GM21825 (cell line): ENCODE measurements at regions not wholly inside any gene's neighbourhood (a gene's known extent, or its start where the extent isn't known, plus 50 kb on each side); places are given as distances from the start of the nearest gene placed in this dataset.

ENCODE experiments used
- ATAC-seq: cut with Tn5 transposase; IDR thresholded peaks from one replicate; pipeline ENCODE4 v1.9.1; 2021; ENCODE audit warnings: mild to moderate bottlenecking, moderate library complexity; ENCODE audit not compliant: unreplicated experiment

GRCh38 chr16:14337303-14338191 is 266.4 kb downstream of the MRTFB start:
- ATAC-seq: no peak

GRCh38 chr16:14335297-14335696 is 264.2 kb downstream of the MRTFB start:
- ATAC-seq: no peak

DNA sequence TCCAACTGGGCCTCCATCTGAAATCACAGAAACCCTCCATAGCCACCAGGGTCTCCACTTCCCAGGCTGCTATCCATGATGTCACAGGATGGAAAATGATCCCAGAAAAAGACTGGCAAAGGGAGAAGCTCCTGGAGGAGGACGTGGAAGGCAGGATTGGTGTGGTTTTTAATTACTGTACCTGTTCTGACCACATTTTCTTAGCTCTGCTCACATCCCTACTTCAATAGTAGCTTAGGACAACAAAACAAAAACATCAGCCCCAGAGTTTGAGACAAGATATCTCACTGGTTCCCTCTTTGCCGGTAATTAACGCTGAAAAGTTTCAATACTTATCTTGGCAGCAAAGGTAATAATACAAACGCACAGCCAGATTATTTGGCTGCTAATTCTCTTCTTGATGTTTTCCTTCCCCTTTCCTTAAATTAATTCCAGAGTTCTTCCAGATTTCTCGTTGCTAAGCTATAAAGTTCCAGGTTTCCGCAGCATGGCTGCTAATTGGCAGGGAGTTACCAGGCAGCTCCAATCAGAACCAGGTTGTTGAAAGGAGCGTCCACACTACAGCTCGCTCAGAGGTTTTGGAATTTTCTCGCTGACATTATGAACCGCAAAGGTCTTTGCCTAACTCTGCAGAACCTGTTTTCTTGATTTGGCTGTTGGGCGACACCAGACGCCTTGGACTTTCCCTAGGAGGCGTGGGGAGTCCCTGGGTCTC is 263.4 kb downstream of the MRTFB start:
- no peak for ATAC-seq

- ATAC-seq: no peak
Measured at GRCh38 chr16:14333361-14333760, 262.2 kb downstream of the MRTFB start.

- ATAC-seq: no peak
Measured at GRCh38 chr16:14331020-14331419, 259.9 kb downstream of the MRTFB start.

- no peak for ATAC-seq
Measured at GRCh38 chr16:14329727-14330350, 258.7 kb downstream of the MRTFB start.

- no peak for ATAC-seq
Measured at GRCh38 chr16:14325502-14326401, 254.6 kb downstream of the MRTFB start.

- no peak for ATAC-seq
Measured at GRCh38 chr16:14324581-14324980, 253.5 kb downstream of the MRTFB start.

GRCh38 chr16:14322186-14322585 is 251.1 kb downstream of the MRTFB start:
- no peak for ATAC-seq

DNA sequence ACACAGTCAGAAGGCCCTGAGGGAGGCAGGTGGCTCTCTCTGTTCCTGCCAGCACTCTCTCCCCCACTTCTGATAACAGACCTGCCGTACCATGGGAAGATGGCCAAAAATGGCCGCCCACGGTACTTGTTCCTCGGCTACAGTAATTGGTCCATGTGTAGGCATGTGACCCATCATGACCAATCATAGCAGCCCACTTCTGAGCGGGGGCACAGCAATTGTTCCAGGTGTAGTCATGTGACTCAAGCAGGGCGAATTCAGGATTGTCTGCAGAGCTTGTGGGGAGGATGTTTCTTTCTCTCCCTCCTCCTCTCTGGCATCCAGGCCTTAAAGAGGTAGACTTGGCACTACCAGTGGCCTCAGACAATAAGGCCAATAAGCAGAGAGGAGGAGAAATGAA is 250.4 kb downstream of the MRTFB start:
- no peak for ATAC-seq

DNA sequence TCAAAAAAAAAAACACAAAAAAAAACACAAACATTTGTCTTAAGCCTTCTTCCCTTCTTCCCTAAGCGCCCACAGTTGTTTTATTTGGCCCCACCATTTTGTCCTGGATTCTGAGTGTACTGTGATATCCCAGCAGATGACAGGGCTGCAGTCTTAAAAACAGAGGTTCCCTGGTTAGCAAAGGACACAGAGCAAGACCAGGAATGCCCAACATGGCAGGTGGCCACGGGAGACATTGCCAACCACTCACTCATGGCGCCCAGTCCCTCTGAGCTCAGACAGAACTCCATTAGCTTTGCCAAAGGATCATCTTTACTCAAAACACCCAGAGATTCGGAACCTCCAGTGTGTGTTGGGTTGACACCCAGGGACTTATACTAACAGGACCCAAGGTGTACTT is 249.3 kb downstream of the MRTFB start:
- no peak for ATAC-seq
